IMR-90 (cell line): ENCODE measurements at regions not wholly inside any gene's neighbourhood (a gene's known extent, or its start where the extent isn't known, plus 50 kb on each side); places are given as distances from the start of the nearest gene placed in this dataset.

ENCODE experiments used
- ATAC-seq: fragments of 200-7000 bp; cut with Tn5 transposase; 2 replicates; pipeline ENCODE4 v1.9.1; 2020; ENCODE audit warnings: low read depth, mild to moderate bottlenecking, moderate library complexity
- BruUV-seq: library from RNA; stranded (reverse); fragments of 400-500 nt; replicated peaks from 2 replicates; lab custom pipeline; 2021; lab: Mats Ljungman, UMichigan
- CTCF ChIA-PET: fragments of 300-600 bp; formaldehyde crosslinking; extraction: SDS; loops from one replicate; lab custom pipeline; 2021; ENCODE audit warnings: antibody characterized with exemption; lab: Yijun Ruan, JAX
- POLR2A ChIA-PET: fragments of 300-600 bp; sonication (Branson Sonifier 250); formaldehyde crosslinking; loops from one replicate; lab custom pipeline; 2022; ENCODE audit warnings: antibody characterized with exemption; ENCODE audit not compliant: unreplicated experiment; lab: Charles Lee
- DNase-seq: peaks from one replicate; pipeline ENCODE4 v3.0.0; 2013
- H2AFZ ChIP-seq: replicated peaks from 2 replicates; pipeline ENCODE3; 2013; ENCODE audit warnings: low read length, mild to moderate bottlenecking; ENCODE audit not compliant: poor library complexity
- H2AK5ac ChIP-seq: 2 replicates; pipeline ENCODE4 v1.6.1; 2013; ENCODE audit warnings: low read depth, low read length, inconsistent platforms
- H2AK9ac ChIP-seq: replicated peaks from 2 replicates; pipeline ENCODE3; 2013; ENCODE audit warnings: mild to moderate bottlenecking, low read depth, low read length, moderate library complexity; ENCODE audit not compliant: poor library complexity
- H2BK120ac ChIP-seq: 2 replicates; pipeline ENCODE4 v1.6.1; 2013; ENCODE audit warnings: low read depth, low read length, inconsistent platforms
- H2BK15ac ChIP-seq: 3 replicates; pipeline ENCODE4 v1.6.1; 2013; ENCODE audit warnings: low read depth, low read length, inconsistent platforms
- H2BK20ac ChIP-seq: 2 replicates; pipeline ENCODE4 v1.6.1; 2013; ENCODE audit warnings: low read depth, mild to moderate bottlenecking, inconsistent platforms, low read length, moderate library complexity
- H2BK5ac ChIP-seq: 2 replicates; pipeline ENCODE4 v1.6.1; 2013; ENCODE audit warnings: mild to moderate bottlenecking, low read depth, low read length, inconsistent platforms; ENCODE audit not compliant: poor library complexity, severe bottlenecking
- H3K14ac ChIP-seq: replicated peaks from 2 replicates; pipeline ENCODE4 v1.6.1; 2013; ENCODE audit warnings: low read depth, low read length, inconsistent platforms
- H3K18ac ChIP-seq: 2 replicates; pipeline ENCODE4 v1.6.1; 2013; ENCODE audit warnings: low read depth, low read length, control low read depth
- H3K23ac ChIP-seq: 2 replicates; pipeline ENCODE4 v1.6.1; 2013; ENCODE audit warnings: low read depth, low read length, inconsistent platforms
- H3K27ac ChIP-seq: 2 replicates; pipeline ENCODE4 v1.5.1; 2013; ENCODE audit warnings: mild to moderate bottlenecking, control low read depth, low read length; ENCODE audit not compliant: insufficient read depth
- H3K27me3 ChIP-seq: 2 replicates; pipeline ENCODE4 v1.6.1; 2013; ENCODE audit warnings: low read length; ENCODE audit not compliant: control insufficient read depth, insufficient read depth
- H3K36me3 ChIP-seq: 2 replicates; pipeline ENCODE4 v1.6.1; 2013; ENCODE audit warnings: low read length, mixed read lengths; ENCODE audit not compliant: control insufficient read depth, insufficient read depth
- H3K4ac ChIP-seq: 2 replicates; pipeline ENCODE4 v1.6.1; 2013; ENCODE audit warnings: low read depth, low read length, inconsistent platforms
- H3K4me1 ChIP-seq: 2 replicates; pipeline ENCODE4 v1.6.1; 2013; ENCODE audit warnings: low read length, mixed read lengths; ENCODE audit not compliant: control insufficient read depth, insufficient read depth
- H3K4me2 ChIP-seq: 2 replicates; pipeline ENCODE4 v1.6.1; 2013; ENCODE audit warnings: low read depth, mild to moderate bottlenecking, control low read depth, low read length, moderate library complexity
- H3K4me3 ChIP-seq: 2 replicates; pipeline ENCODE4 v1.5.1; 2013; ENCODE audit warnings: low read depth, mild to moderate bottlenecking, control low read depth, low read length, moderate library complexity; ENCODE audit not compliant: insufficient read depth
- H3K56ac ChIP-seq: 2 replicates; pipeline ENCODE4 v1.6.1; 2013; ENCODE audit warnings: low read length, inconsistent platforms; ENCODE audit not compliant: insufficient read depth; ENCODE audit errors: extremely low read depth
- H3K79me1 ChIP-seq, 2 experiments: 2 replicates each; pipeline ENCODE4 v1.6.1; 2013; ENCODE audit warnings: low read length in 2 of 2, inconsistent platforms in 1 of 2, low read depth in 1 of 2
- H3K9ac ChIP-seq: 2 replicates; pipeline ENCODE4 v1.6.1; 2013; ENCODE audit warnings: low read depth, low read length, control low read depth
- H3K9me1 ChIP-seq: 2 replicates; pipeline ENCODE4 v1.6.1; 2013; ENCODE audit warnings: low read length, inconsistent platforms; ENCODE audit not compliant: insufficient read depth
- H3K9me3 ChIP-seq: 2 replicates; pipeline ENCODE4 v1.6.1; 2013; ENCODE audit warnings: low read length; ENCODE audit not compliant: control insufficient read depth, insufficient read depth
- H4K20me1 ChIP-seq: 2 replicates; pipeline ENCODE4 v1.6.1; 2013; ENCODE audit warnings: low read length, inconsistent platforms; ENCODE audit not compliant: insufficient read depth
- H4K5ac ChIP-seq: 2 replicates; pipeline ENCODE4 v1.6.1; 2013; ENCODE audit warnings: mild to moderate bottlenecking, low read depth, low read length, control low read depth
- H4K8ac ChIP-seq, 2 experiments: 2 replicates each; pipeline ENCODE4 v1.6.1; 2013; ENCODE audit warnings: low read depth in 2 of 2, low read length in 2 of 2, control low read depth in 1 of 2, inconsistent platforms in 1 of 2
- H4K91ac ChIP-seq: 2 replicates; pipeline ENCODE4 v1.6.1; 2013; ENCODE audit warnings: low read depth, low read length, inconsistent platforms; ENCODE audit not compliant: insufficient read depth
- BHLHE40 ChIP-seq: fragments of 150-350 bp; IDR thresholded peaks from 2 replicates; pipeline ENCODE4 v1.6.1; 2016; ENCODE audit warnings: mild to moderate bottlenecking, low read depth, low read length
- CEBPB ChIP-seq: IDR thresholded peaks from 2 replicates; pipeline ENCODE4 v1.6.1; 2012; ENCODE audit warnings: low read depth, low read length, improper control_type of control experiment
- CHD1 ChIP-seq: IDR thresholded peaks from 2 replicates; pipeline ENCODE4 v1.6.1; 2012; ENCODE audit warnings: low read depth, low read length, improper control_type of control experiment
- ELK1 ChIP-seq: fragments of 150-350 bp; IDR thresholded peaks from 2 replicates; pipeline ENCODE4 v1.6.1; 2016; ENCODE audit warnings: low read depth, mild to moderate bottlenecking, low read length, moderate library complexity, borderline replicate concordance
- FOS ChIP-seq: fragments of 150-350 bp; IDR thresholded peaks from 2 replicates; pipeline ENCODE4 v1.6.1; 2016; ENCODE audit warnings: low read depth, low read length
- MAFK ChIP-seq: IDR thresholded peaks from 2 replicates; pipeline ENCODE4 v1.6.1; 2012; ENCODE audit warnings: low read depth, low read length, improper control_type of control experiment
- MAZ ChIP-seq: IDR thresholded peaks from 2 replicates; pipeline ENCODE4 v1.6.1; 2012; ENCODE audit warnings: low read depth, mild to moderate bottlenecking, low read length, improper control_type of control experiment, moderate library complexity, borderline replicate concordance
- MXI1 ChIP-seq: IDR thresholded peaks from 2 replicates; pipeline ENCODE4 v1.6.1; 2012; ENCODE audit warnings: low read depth, mild to moderate bottlenecking, low read length, moderate library complexity, borderline replicate concordance
- NFE2L2 ChIP-seq: fragments of 150-350 bp; IDR thresholded peaks from 2 replicates; pipeline ENCODE4 v1.6.1; 2016; ENCODE audit warnings: low read depth, mild to moderate bottlenecking, low read length
- POLR2A ChIP-seq: IDR thresholded peaks from 2 replicates; pipeline ENCODE4 v1.6.1; 2012; ENCODE audit warnings: mild to moderate bottlenecking, low read depth, low read length
- RAD21 ChIP-seq: IDR thresholded peaks from 2 replicates; pipeline ENCODE4 v1.6.1; 2012; ENCODE audit warnings: low read length, improper control_type of control experiment
- RFX5 ChIP-seq: IDR thresholded peaks from 2 replicates; pipeline ENCODE4 v1.8.0; 2012; ENCODE audit warnings: low read depth, mild to moderate bottlenecking, low read length, moderate library complexity
- WGBS, 2 experiments: methylation state at CpG; one replicate each; pipeline versions ENCODE4 v1.1.5 to v1.1.7; 2013; ENCODE audit warnings: missing lambda C conversion rate in 2 of 2; ENCODE audit not compliant: insufficient read length in 1 of 2; ENCODE audit errors: extremely low coverage in 2 of 2; 5-methylcytosine and 5-hydroxymethylcytosine counted together
- dilution Hi-C: fragments of 300-500 bp; cut with HindIII; formaldehyde crosslinking; loops from one replicate; pipeline ENCODE4 v1.14.3; 2018; ENCODE audit warnings: low sequenced_read_pairs; ENCODE audit not compliant: unreplicated experiment
- in situ Hi-C: fragments of 300-500 bp; cut with MboI; formaldehyde crosslinking; loops from 3 replicates; pipeline ENCODE4 v1.14.3; 2019; ENCODE audit warnings: low sequenced_read_pairs, inconsistent platforms, mixed read lengths
- intact Hi-C: fragments of 100-400 bp; cut with micrococcal nuclease; formaldehyde crosslinking; loops from 2 replicates; pipeline ENCODE4 v1.10.0; 2022

GRCh38 chr6:170035044-170035443 lies 255.8 kb downstream of the DLL1 start:
- no TSS peak for BruUV-seq
- no peak overlapping the region for H3K9ac ChIP-seq
- no peak overlapping the region for H2BK15ac ChIP-seq
- WGBS, 2 experiments: no CpG with 5 or more reads among the region's 3 CpGs
- intact Hi-C loops: no loop called here
- peaks cover 39% of the 10 kb centered on the region for H3K9me3 ChIP-seq
- no peak overlapping the region for H3K18ac ChIP-seq
- no peak overlapping the region for H2BK20ac ChIP-seq
- dilution Hi-C loops: no loop called here
- H3K9me1 ChIP-seq: no peaks in the 10 kb centered on the region
- no peaks in the 10 kb centered on the region for H3K79me1 ChIP-seq
- no peak overlapping the region for H3K4ac ChIP-seq
- H4K91ac ChIP-seq: no peak overlapping the region
- H4K8ac ChIP-seq: no peak overlapping the region
- no peaks in the 10 kb centered on the region for H3K4me1 ChIP-seq
- no peak for ATAC-seq
- TF ChIP-seq MXI1 (no peak), RAD21 (no peak), NFE2L2 (no peak), ELK1 (no peak), CEBPB (no peak), MAZ (no peak), CHD1 (no peak), POLR2A (no peak), BHLHE40 (no peak), MAFK (no peak), RFX5 (no peak), FOS (no peak)
- H4K5ac ChIP-seq: no peak overlapping the region
- H4K20me1 ChIP-seq: no peaks in the 10 kb centered on the region
- in situ Hi-C loops: no loop called here
- no peak overlapping the region for H2BK120ac ChIP-seq
- H2BK5ac ChIP-seq: no peak overlapping the region
- H3K14ac ChIP-seq: no peak overlapping the region
- H3K36me3 ChIP-seq: no peaks in the 10 kb centered on the region
- no peaks in the 10 kb centered on the region for H3K27me3 ChIP-seq
- no peak for DNase-seq
- ChIA-PET CTCF (no interaction called here), POLR2A (no interaction called here)
- no peak overlapping the region for H3K23ac ChIP-seq
- H3K56ac ChIP-seq: no peak overlapping the region
- H3K27ac ChIP-seq: no peak overlapping the region
- H3K4me3 ChIP-seq: no peak overlapping the region
- no peak overlapping the region for H2AK9ac ChIP-seq
- no peak overlapping the region for H2AK5ac ChIP-seq
- H2AFZ ChIP-seq: no peak overlapping the region
- no peak overlapping the region for H3K4me2 ChIP-seq
